ENCODE measurements at regions not wholly inside any gene's neighbourhood (a gene's known extent, or its start where the extent isn't known, plus 50 kb on each side); places are given as distances from the start of the nearest gene placed in this dataset.

- DNase-seq (ENCODE audit: low spot score) = no peak
- H3K4me1 ChIP-seq = peaks cover 0 to 10% of the 10 kb centered on the region in 2 donors
- H3K27me3 ChIP-seq = no peaks in the 10 kb centered on the region
- H3K27ac ChIP-seq = no peak overlapping the region
- no peaks in the 10 kb centered on the region for H3K36me3 ChIP-seq
- no peak for TF ChIP-seq CTCF (IDR thresholded peaks at IDR 0.05)
- no peaks in the 10 kb centered on the region for H3K9me3 ChIP-seq
- no peak overlapping the region for H3K4me3 ChIP-seq
Measured at GRCh38 chr4:26201120-26201519, 119.7 kb upstream of the RBPJ start.

- Histone ChIP-seq H3K4me3 (no peak overlapping the region), H3K36me3 (no peaks in the 10 kb centered on the region), H3K4me1 (peaks cover 0 to 21% of the 10 kb centered on the region in 2 donors), H3K9me3 (no peaks in the 10 kb centered on the region), H3K27me3 (no peaks in the 10 kb centered on the region), H3K27ac (no peak overlapping the region)
- DNase-seq (ENCODE audit: low spot score) = no peak
- TF ChIP-seq CTCF (IDR thresholded peaks at IDR 0.05) = no peak
Measured at GRCh38 chr4:26204249-26204825, 116.5 kb upstream of the RBPJ start.

GRCh38 chr4:26204911-26205370 is 115.9 kb upstream of the RBPJ start:
- Histone ChIP-seq H3K27ac (no peak overlapping the region), H3K4me1 (peaks cover 0 to 21% of the 10 kb centered on the region in 2 donors), H3K9me3 (no peaks in the 10 kb centered on the region), H3K27me3 (no peaks in the 10 kb centered on the region), H3K4me3 (no peak overlapping the region), H3K36me3 (no peaks in the 10 kb centered on the region)
- no peak for TF ChIP-seq CTCF (IDR thresholded peaks at IDR 0.05)
- no peak for DNase-seq (ENCODE audit: low spot score)

- H3K9me3 ChIP-seq = no peaks in the 10 kb centered on the region
- H3K36me3 ChIP-seq = no peaks in the 10 kb centered on the region
- H3K27ac ChIP-seq = no peak overlapping the region
- TF ChIP-seq CTCF (IDR thresholded peaks at IDR 0.05) = no peak
- no peak for DNase-seq (ENCODE audit: low spot score)
- peaks cover 0 to 21% of the 10 kb centered on the region in 2 donors for H3K4me1 ChIP-seq
- H3K27me3 ChIP-seq = no peaks in the 10 kb centered on the region
- H3K4me3 ChIP-seq = no peak overlapping the region
Measured at GRCh38 chr4:26206339-26206738, 114.5 kb upstream of the RBPJ start.

- H3K4me3 ChIP-seq = no peak overlapping the region
- no peaks in the 10 kb centered on the region for H3K27me3 ChIP-seq
- no peak for DNase-seq (ENCODE audit: low spot score)
- no peak for TF ChIP-seq CTCF (IDR thresholded peaks at IDR 0.05)
- H3K4me1 ChIP-seq = peaks cover 0 to 21% of the 10 kb centered on the region in 2 donors
- H3K9me3 ChIP-seq = no peaks in the 10 kb centered on the region
- H3K27ac ChIP-seq = no peak overlapping the region
- H3K36me3 ChIP-seq = no peaks in the 10 kb centered on the region
Measured at GRCh38 chr4:26206999-26207398, 113.8 kb upstream of the RBPJ start.

GRCh38 chr4:26207631-26208030 is 113.2 kb upstream of the RBPJ start:
- DNase-seq (ENCODE audit: low spot score) = no peak
- TF ChIP-seq CTCF (IDR thresholded peaks at IDR 0.05) = no peak
- Histone ChIP-seq H3K27ac (no peak overlapping the region), H3K27me3 (no peaks in the 10 kb centered on the region), H3K4me1 (peaks cover 0 to 21% of the 10 kb centered on the region in 2 donors), H3K36me3 (no peaks in the 10 kb centered on the region), H3K9me3 (no peaks in the 10 kb centered on the region), H3K4me3 (no peak overlapping the region)
